Glomerular visceral epithelial cell (primary cell): ENCODE measurements at regions not wholly inside any gene's neighbourhood (a gene's known extent, or its start where the extent isn't known, plus 50 kb on each side); places are given as distances from the start of the nearest gene placed in this dataset.

Source experiments
- DNase-seq: peaks from one replicate; pipeline ENCODE4 v3.0.0-alpha.2; 2016; ENCODE audit errors: extremely low spot score

- DNase-seq = no peak
Observed at GRCh38 chr10:121237718-121238117, 360.5 kb downstream of the FGFR2 start.

- DNase-seq = no peak
Observed at GRCh38 chr10:121240011-121240410, 358.2 kb downstream of the FGFR2 start.

GRCh38 chr10:121240556-121240955 lies 357.7 kb downstream of the FGFR2 start:
- no peak for DNase-seq

GRCh38 chr10:121241337-121241736 lies 356.9 kb downstream of the FGFR2 start:
- no peak for DNase-seq

GRCh38 chr10:121242741-121243608 lies 355.3 kb downstream of the FGFR2 start:
- DNase-seq = no peak

- no peak for DNase-seq
Observed at GRCh38 chr10:121243609-121244241, 354.5 kb downstream of the FGFR2 start.

GRCh38 chr10:121244818-121245217 lies 353.4 kb downstream of the FGFR2 start:
- DNase-seq = no peak

- DNase-seq = no peak
Observed at GRCh38 chr10:121245754-121246153, 352.5 kb downstream of the FGFR2 start.

- no peak for DNase-seq
Observed at GRCh38 chr10:121248266-121248665, 350.0 kb downstream of the FGFR2 start.

GRCh38 chr10:121250995-121251764 lies 347.1 kb downstream of the FGFR2 start:
- no peak for DNase-seq

GRCh38 chr10:121252756-121253155 lies 345.5 kb downstream of the FGFR2 start:
- DNase-seq = no peak

GRCh38 chr10:121260377-121260776 lies 337.9 kb downstream of the FGFR2 start:
- DNase-seq = no peak

GRCh38 chr10:121261665-121262064 lies 336.6 kb downstream of the FGFR2 start:
- no peak for DNase-seq

- DNase-seq = no peak
Observed at GRCh38 chr10:121262774-121263430, 335.3 kb downstream of the FGFR2 start.

GRCh38 chr10:121263431-121263783 lies 334.8 kb downstream of the FGFR2 start:
- DNase-seq = no peak

- DNase-seq = no peak
Observed at GRCh38 chr10:121265360-121266123, 332.7 kb downstream of the FGFR2 start.

- DNase-seq = no peak
Observed at GRCh38 chr10:121266370-121266769, 331.9 kb downstream of the FGFR2 start.

GRCh38 chr10:121267236-121268003 lies 330.8 kb downstream of the FGFR2 start:
- DNase-seq = no peak

GRCh38 chr10:121268363-121268762 lies 329.9 kb downstream of the FGFR2 start:
- no peak for DNase-seq

- no peak for DNase-seq
Observed at GRCh38 chr10:121268863-121269432, 329.3 kb downstream of the FGFR2 start.
